Testis (tissue), 2 donors: ENCODE measurements at regions not wholly inside any gene's neighbourhood (a gene's known extent, or its start where the extent isn't known, plus 50 kb on each side); places are given as distances from the start of the nearest gene placed in this dataset.

Source experiments
- CTCF ChIP-seq, 3 experiments: fragments of 450-650 bp in 2 of 3; fragments of 200-600 bp in 1 of 3; sonication (generic) in 1 of 3; IDR thresholded peaks; one replicate each; pipeline ENCODE4 v1.5.1; 2016 to 2019; ENCODE audit warnings: antibody characterized with exemption in 3 of 3, mild to moderate bottlenecking in 2 of 3, moderate library complexity in 1 of 3
- POLR2A ChIP-seq: fragments of 450-650 bp; IDR thresholded peaks from one replicate; pipeline ENCODE4 v1.6.1; 2017; ENCODE audit warnings: antibody characterized with exemption, mild to moderate bottlenecking, moderate library complexity

DNA sequence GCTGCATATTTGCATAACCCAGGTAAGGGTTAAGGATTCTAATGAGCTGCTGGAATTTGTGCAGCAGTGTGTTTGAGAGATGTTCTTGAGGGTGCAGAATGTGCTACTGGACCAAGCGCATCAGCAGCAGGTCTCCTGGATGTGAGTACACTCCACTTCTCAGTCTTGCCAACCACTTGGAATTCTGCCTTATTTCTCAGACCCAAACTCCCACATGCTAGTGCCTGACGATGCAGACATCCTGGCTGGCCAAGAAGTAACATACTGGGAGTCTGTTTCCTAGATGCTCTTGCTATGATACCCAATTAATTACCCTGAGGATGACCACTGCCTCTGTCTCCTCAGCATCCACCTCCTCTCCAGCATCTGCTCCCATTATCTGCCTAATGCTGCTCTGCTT, 186.6 kb downstream of the MOXD1 start:
- no peak for TF ChIP-seq CTCF (IDR thresholded peaks at IDR 0.05)
- TF ChIP-seq POLR2A, result no peak
